ENCODE measurements at regions not wholly inside any gene's neighbourhood (a gene's known extent, or its start where the extent isn't known, plus 50 kb on each side); places are given as distances from the start of the nearest gene placed in this dataset.
"Not testable (repeated sequence)": the region's sequence is repeated elsewhere in the genome, so short reads cannot be mapped to it uniquely, and the experiment has no call there.

GRCh38 chr1:106398391-106398790 lies 658.1 kb upstream of the PRMT6 start:
- ChIA-PET CTCF (no interaction called here), POLR2A (no interaction called here)
- ATAC-seq (ENCODE audit: low read depth) (no peak), DNase-seq (no peak)
- no peak for TF ChIP-seq CTCF (IDR thresholded peaks at IDR 0.05)
- H3K4me3 Mint-ChIP-seq = no peak overlapping the region
- H3K27ac Mint-ChIP-seq = no peak overlapping the region
- peaks cover 3% of the 10 kb centered on the region for H3K9me3 Mint-ChIP-seq
- H3K27me3 Mint-ChIP-seq = no peaks in the 10 kb centered on the region
- intact Hi-C loops (cut with micrococcal nuclease) = no loop called here
- no peaks in the 10 kb centered on the region for H3K36me3 Mint-ChIP-seq (ENCODE audit: low read depth)
- no peaks in the 10 kb centered on the region for H3K4me1 Mint-ChIP-seq

GRCh38 chr1:106406114-106406513 lies 650.4 kb upstream of the PRMT6 start:
- no peak for ATAC-seq (ENCODE audit: low read depth)
- Mint-ChIP-seq H3K9me3 (peaks cover 3% of the 10 kb centered on the region), H3K36me3 (ENCODE audit: low read depth) (no peaks in the 10 kb centered on the region), H3K4me3 (no peak overlapping the region), H3K27me3 (no peaks in the 10 kb centered on the region), H3K27ac (no peak overlapping the region), H3K4me1 (no peaks in the 10 kb centered on the region)
- TF ChIP-seq CTCF (IDR thresholded peaks at IDR 0.05) = no peak
- no peak for DNase-seq
- CTCF ChIA-PET = no interaction called here
- POLR2A ChIA-PET = no interaction called here
- intact Hi-C loops (cut with micrococcal nuclease) = no loop called here

- POLR2A ChIA-PET; ATAC-seq (ENCODE audit: low read depth); CTCF ChIA-PET; H3K27me3 Mint-ChIP-seq; H3K4me1 Mint-ChIP-seq; intact Hi-C loops (cut with micrococcal nuclease); H3K9me3 Mint-ChIP-seq; H3K4me3 Mint-ChIP-seq; H3K36me3 Mint-ChIP-seq (ENCODE audit: low read depth); DNase-seq; H3K27ac Mint-ChIP-seq: not testable (repeated sequence)
These were observed 644.2 kb upstream of the PRMT6 start for GRCh38 chr1:106412321-106412720.

- intact Hi-C loops (cut with micrococcal nuclease) = no loop called here
These were observed 621.2 kb upstream of the PRMT6 start for GRCh38 chr1:106435269-106435668.

GRCh38 chr1:106439475-106439874 lies 617.0 kb upstream of the PRMT6 start:
- DNase-seq (no peak), ATAC-seq (ENCODE audit: low read depth) (no peak)
- Mint-ChIP-seq H3K27me3 (no peaks in the 10 kb centered on the region), H3K36me3 (ENCODE audit: low read depth) (no peaks in the 10 kb centered on the region), H3K27ac (no peak overlapping the region), H3K4me3 (no peak overlapping the region), H3K9me3 (no peaks in the 10 kb centered on the region), H3K4me1 (no peaks in the 10 kb centered on the region)
- no peak for TF ChIP-seq CTCF (IDR thresholded peaks at IDR 0.05)
- intact Hi-C loops (cut with micrococcal nuclease) = no loop called here
- POLR2A ChIA-PET = no interaction called here
- CTCF ChIA-PET = no interaction called here

More at GRCh38 chr1:106435269-106435668, 621.2 kb upstream of the PRMT6 start:
- Mint-ChIP-seq H3K4me1 (no peaks in the 10 kb centered on the region), H3K9me3 (no peaks in the 10 kb centered on the region), H3K4me3 (no peak overlapping the region), H3K27me3 (no peaks in the 10 kb centered on the region), H3K36me3 (ENCODE audit: low read depth) (no peaks in the 10 kb centered on the region), H3K27ac (no peak overlapping the region)
- ChIA-PET POLR2A (no interaction called here), CTCF (no interaction called here)
- no peak for TF ChIP-seq CTCF (IDR thresholded peaks at IDR 0.05)
- ATAC-seq (ENCODE audit: low read depth) (no peak), DNase-seq (no peak)

GRCh38 chr1:106447466-106447865 lies 609.0 kb upstream of the PRMT6 start:
- ChIA-PET POLR2A (no interaction called here), CTCF (no interaction called here)
- intact Hi-C loops (cut with micrococcal nuclease) = no loop called here
- no peak for TF ChIP-seq CTCF (IDR thresholded peaks at IDR 0.05)
- Mint-ChIP-seq H3K4me1 (no peaks in the 10 kb centered on the region), H3K36me3 (ENCODE audit: low read depth) (no peaks in the 10 kb centered on the region), H3K27ac (no peak overlapping the region), H3K4me3 (no peak overlapping the region), H3K27me3 (no peaks in the 10 kb centered on the region), H3K9me3 (no peaks in the 10 kb centered on the region)
- ATAC-seq (ENCODE audit: low read depth) (no peak), DNase-seq (no peak)

Data from activated B cell treated with CpG ODN at 0.5 μM for 24 hours (primary cell).